M059J (cell line): ENCODE measurements at regions not wholly inside any gene's neighbourhood (a gene's known extent, or its start where the extent isn't known, plus 50 kb on each side); places are given as distances from the start of the nearest gene placed in this dataset.
"Not testable (repeated sequence)": the region's sequence is repeated elsewhere in the genome, so short reads cannot be mapped to it uniquely, and the experiment has no call there.

Source experiments
- DNase-seq: peaks from one replicate; pipeline ENCODE4 v3.0.0-alpha.2; 2012; ENCODE audit warnings: low read depth

- DNase-seq: no peak
Measured at GRCh38 chrY:7878719-7879118, 967.2 kb upstream of the AMELY start.

GRCh38 chrY:7877458-7877857, 965.9 kb upstream of the AMELY start:
- no peak for DNase-seq

GRCh38 chrY:7874080-7874479, 962.5 kb upstream of the AMELY start:
- DNase-seq: no peak

- no peak for DNase-seq
Measured at GRCh38 chrY:7871304-7871932, 959.9 kb upstream of the AMELY start.

DNA sequence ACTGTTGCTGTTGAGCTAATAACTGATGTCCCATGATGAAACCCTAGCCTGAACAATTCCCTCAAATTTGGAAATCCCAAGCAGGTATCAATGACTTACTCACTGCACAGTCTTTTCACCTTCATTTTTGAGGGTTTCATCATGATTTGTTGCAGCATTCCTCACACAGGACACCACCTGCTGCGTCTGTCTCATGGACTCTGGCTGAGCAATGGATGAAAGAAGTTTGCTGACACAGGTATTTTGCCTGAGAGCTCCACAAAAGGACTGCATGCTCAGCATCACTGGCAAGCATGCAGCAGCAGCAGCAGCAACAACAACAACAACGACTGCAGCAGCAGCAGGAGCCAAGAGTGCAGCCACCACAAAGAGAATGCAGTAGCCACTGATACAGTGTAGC, 955.4 kb upstream of the AMELY start:
- DNase-seq: no peak

GRCh38 chrY:7860781-7861614, 949.4 kb upstream of the AMELY start:
- no peak for DNase-seq

- DNase-seq: no peak
Measured at GRCh38 chrY:7850191-7850590, 938.6 kb upstream of the AMELY start.

GRCh38 chrY:7845776-7846175, 934.2 kb upstream of the AMELY start:
- no peak for DNase-seq

GRCh38 chrY:7837046-7837445, 925.5 kb upstream of the AMELY start:
- no peak for DNase-seq

DNA sequence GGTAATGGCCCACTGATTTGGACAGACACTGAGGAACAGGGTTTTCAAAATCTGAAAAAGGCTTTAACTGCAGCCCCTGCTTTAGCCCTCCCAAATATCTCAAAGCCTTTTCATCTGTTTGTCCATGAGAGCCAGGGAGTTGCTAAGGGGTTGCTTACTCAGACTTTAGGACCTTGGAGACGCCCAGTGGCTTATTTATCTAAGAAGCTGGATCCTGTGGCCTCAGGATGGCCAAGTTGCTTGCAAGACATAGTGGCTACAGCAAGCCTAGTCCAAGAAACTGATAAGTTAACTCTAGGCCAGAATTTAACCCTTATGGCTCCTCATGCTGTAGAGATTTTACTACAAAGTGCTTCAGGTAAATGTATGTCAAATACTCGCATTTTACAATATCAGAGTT, 924.8 kb upstream of the AMELY start:
- DNase-seq: no peak

- no peak for DNase-seq
Measured at GRCh38 chrY:7835416-7835815, 923.9 kb upstream of the AMELY start.

DNA sequence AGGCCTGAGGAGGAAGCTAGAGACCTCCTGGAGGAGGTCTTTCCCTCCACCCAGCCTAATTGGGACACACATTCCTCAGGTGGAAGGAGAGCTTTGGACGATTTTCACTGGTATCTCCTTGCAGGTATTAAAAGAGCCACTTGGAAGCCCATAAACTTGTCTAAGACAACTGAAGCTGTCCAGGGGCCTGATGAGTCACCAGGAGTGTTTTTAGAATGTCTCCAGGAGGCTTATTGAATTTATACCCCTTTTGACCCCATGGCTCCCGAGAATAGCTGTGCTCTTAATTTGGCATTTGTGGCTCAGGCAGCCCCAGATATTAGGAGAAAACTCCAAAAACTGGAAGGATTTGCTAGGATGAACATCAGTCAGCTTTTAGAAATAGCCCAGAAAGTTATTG, 922.7 kb upstream of the AMELY start:
- no peak for DNase-seq

DNA sequence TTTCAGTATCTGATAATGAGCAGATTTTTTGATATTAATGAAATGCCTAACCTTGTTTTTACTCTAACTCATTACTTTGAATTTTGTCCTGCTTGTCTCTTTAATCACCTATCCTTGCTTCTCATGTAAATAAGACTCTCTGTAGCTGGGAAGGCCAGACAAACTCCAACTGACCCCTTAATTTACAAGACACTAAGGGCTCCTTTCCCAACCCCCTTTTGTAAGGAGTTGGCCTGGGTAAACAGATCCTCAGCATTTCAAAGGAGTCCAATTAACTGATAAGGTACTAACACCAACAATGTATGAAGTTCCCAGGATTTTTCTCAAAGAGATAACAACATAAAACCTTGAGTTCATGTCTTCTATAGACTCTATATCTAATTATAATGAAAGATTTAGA, 919.3 kb upstream of the AMELY start:
- DNase-seq: not testable (repeated sequence)

- no peak for DNase-seq
Measured at GRCh38 chrY:7826533-7826932, 915.0 kb upstream of the AMELY start.

DNA sequence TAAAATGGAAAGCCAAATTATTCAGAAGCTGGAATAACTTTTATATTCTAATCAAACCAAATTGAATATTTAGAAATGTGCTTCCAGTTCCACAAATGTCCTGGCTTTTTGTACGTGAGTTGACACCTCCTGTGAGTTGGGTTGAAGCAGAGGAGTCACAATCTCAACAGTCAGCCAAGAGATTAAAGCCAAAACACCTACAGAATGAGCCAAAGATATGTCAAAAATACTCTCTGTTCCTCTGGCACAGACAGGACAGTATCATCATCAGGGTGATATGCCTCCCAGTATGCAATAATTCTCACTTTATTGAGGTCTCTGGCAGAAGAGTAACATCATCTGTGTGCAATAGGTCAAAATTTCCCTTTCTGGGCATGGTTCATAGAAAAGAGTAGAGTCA, 914.3 kb upstream of the AMELY start:
- no peak for DNase-seq

DNA sequence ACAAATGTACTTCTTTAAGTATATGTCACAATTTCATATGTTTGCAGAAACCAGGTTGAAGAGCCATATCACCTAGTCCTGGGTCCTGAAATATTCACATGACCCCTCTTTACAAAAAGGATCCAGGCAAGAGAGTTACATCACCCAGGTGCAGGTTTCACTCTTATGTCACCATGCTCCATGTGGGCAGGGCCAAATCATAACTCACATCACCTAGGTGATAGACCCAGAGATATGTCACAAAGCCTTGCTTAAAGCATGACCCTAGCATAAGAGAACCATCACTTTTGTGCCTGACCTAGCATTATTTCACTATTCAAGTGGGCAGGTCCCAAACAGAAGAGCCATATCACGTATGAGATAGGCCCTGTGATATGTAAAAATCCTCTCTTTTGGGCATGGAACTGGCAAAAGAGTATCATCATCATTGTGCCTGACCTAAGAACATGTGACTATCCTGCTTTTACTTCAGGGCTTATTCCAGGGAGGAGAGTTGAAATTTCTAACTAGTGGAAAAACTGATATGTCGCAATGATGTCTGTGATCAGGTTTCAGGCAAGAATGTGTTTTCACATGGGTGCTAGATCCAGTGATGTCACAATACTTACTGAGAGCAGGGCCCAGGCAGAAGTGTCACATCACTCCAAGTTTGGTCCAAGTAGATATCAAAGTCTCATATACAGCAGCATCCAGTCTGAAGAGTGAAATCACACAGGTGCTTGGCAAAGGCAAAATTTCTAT, 909.9 kb upstream of the AMELY start:
- DNase-seq: no peak

DNA sequence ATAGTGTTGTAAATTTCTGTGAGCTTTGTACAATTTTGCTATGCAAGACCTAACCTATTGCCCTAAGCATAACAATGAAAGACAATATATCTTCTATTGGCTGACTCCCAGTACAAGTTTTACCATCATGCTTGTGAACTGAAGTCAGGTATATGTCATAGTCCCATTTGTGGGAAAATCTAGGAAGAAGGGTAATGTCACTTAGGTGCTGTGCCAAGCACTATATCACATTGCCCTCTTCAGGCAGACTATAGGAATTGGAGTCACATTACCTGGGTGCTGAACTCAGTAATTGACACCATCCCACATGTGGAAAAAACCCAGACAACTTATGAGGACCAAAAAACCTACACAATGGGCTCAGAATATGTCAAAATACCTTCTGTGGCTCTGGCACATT, 907.4 kb upstream of the AMELY start:
- no peak for DNase-seq

DNA sequence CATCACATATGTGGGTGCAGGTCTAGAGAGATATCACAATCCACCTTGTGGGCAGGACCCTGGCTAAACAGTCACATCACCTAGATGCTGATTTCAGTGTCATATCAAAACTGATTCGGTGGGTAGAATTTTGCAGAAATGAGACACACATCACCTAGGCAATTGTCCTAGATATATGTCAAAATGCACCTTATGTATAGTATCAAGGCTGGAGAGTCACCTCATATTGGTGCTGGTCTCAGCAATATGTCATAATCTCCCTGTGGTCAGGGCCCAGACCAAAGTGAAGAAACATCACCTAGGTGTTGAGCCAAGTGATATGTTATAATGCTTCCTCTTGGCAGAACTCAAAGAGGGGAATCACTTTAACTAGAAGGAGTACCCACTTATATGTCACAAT, 905.0 kb upstream of the AMELY start:
- DNase-seq: no peak

DNA sequence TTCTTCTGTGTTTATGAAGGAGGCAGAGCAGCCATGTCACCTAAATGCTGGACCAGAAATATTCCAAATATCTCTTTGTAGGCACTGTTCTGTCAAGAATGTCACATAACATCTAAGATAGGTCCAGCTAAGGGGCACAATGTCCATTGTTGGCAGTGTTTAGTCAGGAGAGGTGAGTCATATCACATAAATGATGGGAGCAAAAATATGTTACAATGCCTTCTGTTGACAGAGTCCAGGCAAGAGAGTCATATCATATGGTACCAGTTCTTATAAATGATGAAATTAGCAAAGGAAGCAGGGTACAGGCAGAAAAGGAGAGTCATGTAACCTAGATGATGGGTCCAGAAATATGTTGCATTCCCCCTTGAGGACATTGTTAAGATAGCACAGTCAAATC, 904.4 kb upstream of the AMELY start:
- no peak for DNase-seq

DNA sequence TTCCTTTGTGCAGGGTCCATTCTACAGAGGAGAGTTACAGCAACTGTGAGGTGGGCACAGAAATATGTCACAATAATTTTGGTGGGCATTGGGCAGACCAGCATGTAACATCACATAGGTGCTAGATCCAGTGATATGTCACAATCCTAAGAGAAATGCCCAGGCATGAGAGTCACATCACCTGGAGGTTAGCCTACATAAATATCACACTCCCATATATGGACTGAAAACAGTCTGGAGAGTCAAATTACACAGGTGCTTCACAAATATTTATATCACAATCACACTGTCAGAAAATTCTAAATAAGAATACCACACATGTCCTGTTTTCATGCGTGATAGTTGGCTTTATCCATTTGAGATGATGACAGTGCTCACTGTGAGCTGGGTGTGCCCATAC, 903.7 kb upstream of the AMELY start:
- no peak for DNase-seq

- DNase-seq: no peak
Measured at GRCh38 chrY:7814361-7814760, 902.8 kb upstream of the AMELY start.

GRCh38 chrY:7810359-7810758, 898.8 kb upstream of the AMELY start:
- no peak for DNase-seq

DNA sequence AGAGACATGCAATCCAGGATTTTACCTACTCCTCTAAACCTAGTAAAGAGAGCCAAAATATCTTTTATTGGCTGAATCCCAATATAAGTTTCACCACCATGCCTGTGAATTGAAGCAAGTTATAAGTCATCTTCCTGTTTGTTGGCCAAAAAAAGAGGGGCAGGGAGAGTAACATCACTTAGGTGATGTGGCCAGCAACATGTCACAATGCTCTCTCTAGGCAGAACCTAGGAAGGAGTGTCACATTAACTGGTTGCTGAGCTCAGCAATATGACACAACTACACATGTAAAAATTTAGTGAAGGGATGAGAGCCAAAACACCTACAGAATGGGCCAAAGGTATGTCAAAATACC, 895.9 kb upstream of the AMELY start:
- no peak for DNase-seq
